ENCODE measurements at regions not wholly inside any gene's neighbourhood (a gene's known extent, or its start where the extent isn't known, plus 50 kb on each side); places are given as distances from the start of the nearest gene placed in this dataset.

DNA sequence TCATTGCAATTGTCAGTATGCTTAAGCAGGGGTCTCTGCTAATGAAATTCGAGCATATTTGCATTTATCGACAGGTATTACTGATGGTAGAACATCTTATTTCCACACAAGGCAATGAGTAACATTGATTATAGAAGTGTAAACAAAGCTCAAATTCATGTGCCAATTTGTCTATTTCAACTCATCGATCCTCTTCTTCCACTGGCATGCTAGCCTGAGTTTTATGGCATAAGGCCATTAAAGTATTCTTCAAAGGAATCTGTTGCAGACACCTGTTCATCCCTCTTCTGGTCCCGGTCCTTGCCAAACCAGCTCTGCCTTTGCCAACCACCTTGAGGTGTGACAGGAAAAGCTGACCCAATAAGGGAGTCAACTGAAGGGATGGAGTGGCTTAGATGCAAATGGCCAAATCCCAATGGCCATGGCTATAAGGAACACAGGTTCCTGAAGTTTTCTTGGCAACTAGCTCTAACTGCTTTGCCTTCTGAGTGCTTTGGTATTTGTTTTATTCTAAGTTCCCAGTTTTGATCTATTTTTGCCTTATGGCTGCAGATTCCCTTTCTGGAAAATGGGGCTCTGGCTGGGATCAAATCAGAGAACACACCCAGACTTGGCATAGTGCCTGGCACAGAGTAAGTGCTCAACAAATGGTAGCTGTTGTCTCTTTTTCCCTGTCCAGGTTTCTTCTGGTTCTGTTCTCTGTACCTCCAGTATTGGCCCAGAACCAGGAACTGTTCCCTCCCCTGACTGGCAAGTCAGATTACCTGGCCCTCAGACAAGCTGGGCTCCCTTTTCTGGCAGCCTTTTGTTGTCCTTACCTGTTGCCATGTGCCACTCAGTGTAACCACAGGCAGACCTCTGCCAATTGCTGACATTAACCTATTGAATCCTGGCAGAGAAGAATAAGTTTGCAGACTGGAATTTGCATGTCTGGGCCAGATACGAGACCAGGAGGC is 63.1 kb downstream of the RTL9 start:
- DNase-seq (peak; percentile 81 to 92 (median 88)), ATAC-seq (peak; percentile 97)
- Histone ChIP-seq H3K27me3 (no peaks in the 10 kb centered on the region), H3K9me3 (no peaks in the 10 kb centered on the region), H3K27ac (peak overlapping the region in 2 of 4 donors; percentile 31 to 55), H3K36me3 (replicated peaks in 1 of 2; ENCODE audit: insufficient read depth in 1 of 2, low read depth in 2 of 2) (no peaks in the 10 kb centered on the region), H3K4me3 (no peak overlapping the region), H3K4me1 (peaks cover 27% of the 10 kb centered on the region)
- WGBS, 2 donors = 11 to 12% methylated on average over 4 to 5 of the region's 5 CpGs
- intact Hi-C loops (cut with DNase I) = no loop called here
- TF ChIP-seq POLR2A (IDR thresholded peaks at IDR 0.05) = no peak
- TF ChIP-seq, protein P1, sequence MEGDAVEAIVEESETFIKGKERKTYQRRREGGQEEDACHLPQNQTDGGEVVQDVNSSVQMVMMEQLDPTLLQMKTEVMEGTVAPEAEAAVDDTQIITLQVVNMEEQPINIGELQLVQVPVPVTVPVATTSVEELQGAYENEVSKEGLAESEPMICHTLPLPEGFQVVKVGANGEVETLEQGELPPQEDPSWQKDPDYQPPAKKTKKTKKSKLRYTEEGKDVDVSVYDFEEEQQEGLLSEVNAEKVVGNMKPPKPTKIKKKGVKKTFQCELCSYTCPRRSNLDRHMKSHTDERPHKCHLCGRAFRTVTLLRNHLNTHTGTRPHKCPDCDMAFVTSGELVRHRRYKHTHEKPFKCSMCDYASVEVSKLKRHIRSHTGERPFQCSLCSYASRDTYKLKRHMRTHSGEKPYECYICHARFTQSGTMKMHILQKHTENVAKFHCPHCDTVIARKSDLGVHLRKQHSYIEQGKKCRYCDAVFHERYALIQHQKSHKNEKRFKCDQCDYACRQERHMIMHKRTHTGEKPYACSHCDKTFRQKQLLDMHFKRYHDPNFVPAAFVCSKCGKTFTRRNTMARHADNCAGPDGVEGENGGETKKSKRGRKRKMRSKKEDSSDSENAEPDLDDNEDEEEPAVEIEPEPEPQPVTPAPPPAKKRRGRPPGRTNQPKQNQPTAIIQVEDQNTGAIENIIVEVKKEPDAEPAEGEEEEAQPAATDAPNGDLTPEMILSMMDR (IDR thresholded peaks at IDR 0.05) = no peak

DNA sequence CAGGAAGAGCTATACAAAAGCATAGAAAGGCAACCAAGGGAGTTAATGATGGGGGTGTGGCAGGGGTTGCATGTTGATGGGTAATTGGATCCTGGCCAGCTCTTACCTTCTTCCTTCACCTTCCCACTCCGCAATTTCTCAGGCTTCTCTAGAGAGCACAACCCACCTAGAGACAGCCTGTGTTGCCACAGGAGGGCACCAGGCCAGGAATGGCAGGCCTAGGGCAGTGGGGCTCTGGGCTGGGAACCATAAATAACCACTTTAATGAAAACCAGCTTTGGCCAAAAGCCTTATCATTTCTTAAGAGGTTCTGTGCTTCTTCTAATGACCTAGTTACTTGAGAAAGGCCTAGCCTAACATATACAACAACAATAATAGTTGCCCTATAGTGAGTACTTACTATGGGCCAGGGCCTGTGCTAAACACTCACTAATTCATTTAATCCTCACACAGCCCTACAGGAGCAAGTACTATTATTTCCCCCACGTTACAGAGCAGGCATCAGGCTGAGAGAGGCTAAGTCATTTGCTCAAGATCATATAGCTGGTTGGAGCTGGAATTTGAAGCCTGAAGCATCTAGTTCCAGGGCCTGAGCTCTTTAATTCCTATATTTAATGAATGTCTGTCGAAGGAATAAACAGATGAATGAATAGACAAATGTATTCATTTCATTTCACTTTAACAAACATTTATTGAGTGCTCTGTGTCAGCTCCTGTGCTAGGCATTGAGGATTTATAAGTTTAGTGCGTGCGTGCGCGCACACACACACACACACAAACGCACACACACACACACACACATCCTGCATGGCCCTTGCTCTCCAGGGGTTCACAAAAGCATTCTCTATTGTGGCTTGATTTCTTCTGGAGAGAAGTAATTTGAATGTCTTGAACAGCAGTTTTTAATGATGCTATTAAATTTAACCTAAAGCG is 66.8 kb downstream of the RTL9 start:
- TF ChIP-seq, protein P1 (IDR thresholded peaks at IDR 0.05) = no peak
- ATAC-seq = no peak
- Histone ChIP-seq H3K36me3 (replicated peaks in 1 of 2; ENCODE audit: insufficient read depth in 1 of 2, low read depth in 2 of 2) (no peaks in the 10 kb centered on the region), H3K4me1 (peaks cover 23% of the 10 kb centered on the region), H3K27me3 (no peaks in the 10 kb centered on the region), H3K27ac (no peak overlapping the region), H3K4me3 (no peak overlapping the region), H3K9me3 (no peaks in the 10 kb centered on the region)
- intact Hi-C loops (cut with DNase I) = no loop called here
- 96 to 97% methylated on average over 7 to 9 of the region's 9 CpGs for WGBS, 2 donors
- no peak for DNase-seq

DNA sequence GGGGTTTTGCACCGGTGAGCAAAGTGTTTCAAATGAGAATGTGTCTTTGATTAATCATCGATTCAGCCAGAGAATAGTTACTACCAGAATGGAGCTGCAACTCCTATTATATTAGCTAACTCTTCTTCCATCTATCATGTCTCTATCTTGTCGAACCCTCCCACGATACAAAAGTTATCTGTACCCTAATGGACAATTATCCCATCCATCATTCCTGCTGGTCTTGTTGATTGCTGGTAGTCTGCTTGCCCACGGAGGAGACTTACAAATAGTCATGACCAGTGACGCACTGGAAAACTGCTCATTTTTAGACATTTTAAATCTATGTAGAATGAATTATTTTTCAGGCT is 67.5 kb downstream of the RTL9 start:
- Histone ChIP-seq H3K27me3 (no peaks in the 10 kb centered on the region), H3K9me3 (no peaks in the 10 kb centered on the region), H3K4me3 (no peak overlapping the region), H3K36me3 (replicated peaks in 1 of 2; ENCODE audit: insufficient read depth in 1 of 2, low read depth in 2 of 2) (no peaks in the 10 kb centered on the region), H3K27ac (no peak overlapping the region), H3K4me1 (peaks cover 16% of the 10 kb centered on the region)
- 86 to 90% methylated on average over 6 of the region's 6 CpGs for WGBS, 2 donors
- DNase-seq (no peak), ATAC-seq (no peak)
- intact Hi-C loops (cut with DNase I) = no loop called here
- TF ChIP-seq POLR2A (IDR thresholded peaks at IDR 0.05) = no peak
- TF ChIP-seq, protein P1 (IDR thresholded peaks at IDR 0.05) = no peak

DNA sequence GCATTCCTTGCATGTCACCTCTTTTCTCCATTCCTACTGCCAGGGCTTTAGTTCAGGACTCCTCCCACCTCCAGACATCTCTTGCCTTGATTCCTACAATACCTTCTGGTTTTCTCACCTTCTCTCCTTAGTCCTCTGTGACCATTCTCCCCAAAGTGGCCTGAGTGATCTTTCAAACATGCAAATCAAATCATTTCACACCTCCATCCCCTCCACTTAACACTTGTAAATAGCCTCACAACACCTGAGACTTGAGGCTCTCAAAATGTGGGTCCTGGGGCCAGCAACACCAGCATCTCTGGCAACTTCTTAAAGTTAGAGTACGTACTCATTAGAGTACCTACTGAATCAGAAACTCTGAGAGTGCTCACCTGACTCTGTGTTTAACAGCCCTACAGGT is 68.4 kb downstream of the RTL9 start:
- H3K4me3 ChIP-seq = no peak overlapping the region
- H3K36me3 ChIP-seq (replicated peaks in 1 of 2; ENCODE audit: insufficient read depth in 1 of 2, low read depth in 2 of 2) = no peaks in the 10 kb centered on the region
- WGBS, 2 donors = 100% methylated on average over 1 of the region's 1 CpG
- TF ChIP-seq, protein P1 (IDR thresholded peaks at IDR 0.05) = no peak
- no peak for TF ChIP-seq POLR2A (IDR thresholded peaks at IDR 0.05)
- peaks cover 7% of the 10 kb centered on the region for H3K4me1 ChIP-seq
- no peak for DNase-seq
- H3K9me3 ChIP-seq = no peaks in the 10 kb centered on the region
- no peak for ATAC-seq
- intact Hi-C loops (cut with DNase I) = no loop called here
- no peak overlapping the region for H3K27ac ChIP-seq
- H3K27me3 ChIP-seq = no peaks in the 10 kb centered on the region

All from body of pancreas (tissue), 4 donors.